ENCODE measurements at regions not wholly inside any gene's neighbourhood (a gene's known extent, or its start where the extent isn't known, plus 50 kb on each side); places are given as distances from the start of the nearest gene placed in this dataset.
"Not testable (repeated sequence)": the region's sequence is repeated elsewhere in the genome, so short reads cannot be mapped to it uniquely, and the experiment has no call there.

- no peak for DNase-seq (ENCODE audit: low read depth)
Observed at GRCh38 chr22:26769663-26770062, 112.3 kb downstream of the MIAT start.

- DNase-seq (ENCODE audit: low read depth) = no peak
Observed at GRCh38 chr22:26770624-26771023, 113.2 kb downstream of the MIAT start.

- DNase-seq (ENCODE audit: low read depth) = not testable (repeated sequence)
Observed at GRCh38 chr22:26773054-26773453, 115.7 kb downstream of the MIAT start.

- DNase-seq (ENCODE audit: low read depth) = no peak
Observed at GRCh38 chr22:26775394-26775793, 118.0 kb downstream of the MIAT start.

- DNase-seq (ENCODE audit: low read depth) = no peak
Observed at GRCh38 chr22:26777156-26777801, 119.9 kb downstream of the MIAT start.

DNA sequence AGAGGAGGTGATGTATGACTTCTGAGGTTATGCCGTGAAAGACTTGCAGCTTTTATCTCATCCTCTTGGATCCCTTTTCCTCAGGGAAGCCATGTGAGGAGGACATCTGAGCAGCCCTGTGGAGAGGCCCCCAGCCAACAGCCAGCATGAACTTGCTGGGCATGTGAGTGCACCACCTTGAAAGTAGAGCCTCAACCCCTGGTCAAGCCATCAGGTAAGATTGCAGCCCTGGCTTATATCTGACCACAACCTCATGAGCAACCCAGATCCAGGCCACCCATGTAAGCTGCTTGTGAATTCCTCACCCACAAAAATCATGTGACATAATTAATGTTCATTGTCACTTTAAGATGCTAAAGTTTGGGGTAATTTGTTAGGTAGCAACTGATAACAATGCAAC, 121.0 kb downstream of the MIAT start:
- no peak for DNase-seq (ENCODE audit: low read depth)

GRCh38 chr22:26779108-26779507, 121.7 kb downstream of the MIAT start:
- no peak for DNase-seq (ENCODE audit: low read depth)

DNA sequence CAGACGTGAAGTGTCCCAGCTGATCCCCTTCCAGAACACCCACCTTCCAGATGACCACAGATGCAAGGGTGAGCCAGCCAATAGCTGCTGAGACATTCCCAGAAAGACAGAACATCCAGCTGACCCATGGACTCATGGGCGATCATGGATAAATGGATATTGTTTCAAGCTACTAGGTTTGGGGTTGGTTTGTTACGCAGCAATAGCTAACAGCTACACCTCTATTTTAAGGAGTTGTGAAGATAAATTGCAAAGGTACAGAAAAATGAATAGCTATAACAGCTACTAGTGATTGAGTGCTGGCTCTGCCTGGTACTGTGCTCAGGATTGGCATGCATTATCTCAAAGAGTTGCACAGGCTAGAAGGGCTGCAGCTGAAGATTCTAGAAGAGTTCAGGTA, 122.5 kb downstream of the MIAT start:
- DNase-seq (ENCODE audit: low read depth) = no peak

GRCh38 chr22:26780521-26780920, 123.1 kb downstream of the MIAT start:
- no peak for DNase-seq (ENCODE audit: low read depth)

DNA sequence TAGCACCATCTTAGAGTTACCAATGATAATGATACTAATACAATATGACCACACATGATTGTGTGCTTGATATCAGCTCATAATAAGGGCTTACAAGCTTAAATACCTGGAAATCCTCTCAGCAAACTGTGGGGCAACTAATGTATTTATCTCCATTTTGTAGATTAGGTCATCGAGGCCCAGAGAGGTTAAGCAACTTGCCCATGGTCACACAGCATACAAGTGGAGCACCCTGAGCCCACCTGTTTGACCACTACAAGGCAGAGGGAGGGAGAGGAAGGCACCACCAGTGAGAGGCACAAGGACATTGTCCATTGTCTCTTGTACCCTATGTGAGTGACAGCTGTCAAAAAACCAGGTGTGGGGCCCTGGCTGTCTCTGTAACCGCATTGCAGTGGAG, 123.7 kb downstream of the MIAT start:
- DNase-seq (ENCODE audit: low read depth) = no peak

DNA sequence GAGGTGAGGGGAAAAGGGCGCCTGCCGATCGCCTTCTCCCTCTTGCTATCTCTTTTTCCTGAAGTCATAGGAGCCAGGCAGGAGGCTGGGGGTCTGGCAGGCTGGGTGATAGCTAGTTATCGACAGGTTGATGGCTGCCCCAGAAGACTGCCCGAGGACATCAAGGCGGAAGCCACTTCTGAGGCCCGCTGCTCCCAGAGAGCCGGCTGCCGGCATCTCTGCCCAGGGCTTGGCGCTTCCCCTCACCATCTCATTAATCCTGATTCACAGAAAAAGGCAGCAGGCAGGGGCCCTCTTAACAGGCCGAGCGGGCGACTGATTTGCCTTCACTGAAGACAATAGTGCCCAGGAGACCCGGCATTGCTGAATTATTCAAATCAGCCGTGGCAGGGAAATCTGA, 124.2 kb downstream of the MIAT start:
- no peak for DNase-seq (ENCODE audit: low read depth)

DNA sequence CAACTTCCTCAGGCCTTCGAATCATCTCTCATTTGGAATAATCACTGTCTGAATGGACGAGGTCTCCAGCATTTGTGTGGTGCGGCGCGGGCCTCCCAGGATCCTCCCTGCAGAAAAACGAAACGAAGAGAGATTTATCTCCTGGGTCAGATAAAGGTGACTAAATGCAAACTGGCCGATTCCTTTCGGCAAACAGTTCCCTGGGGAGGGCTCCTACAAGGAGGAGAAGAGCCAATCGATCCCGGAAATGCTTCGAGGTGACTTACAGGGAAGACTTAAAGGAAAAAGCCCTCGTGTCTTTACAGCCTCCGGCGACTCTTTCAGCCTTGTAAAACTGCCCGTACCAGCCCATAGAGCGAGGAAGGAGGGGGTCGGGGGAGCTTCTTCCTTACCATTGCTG, 126.5 kb downstream of the MIAT start:
- DNase-seq (ENCODE audit: low read depth) = no peak

DNA sequence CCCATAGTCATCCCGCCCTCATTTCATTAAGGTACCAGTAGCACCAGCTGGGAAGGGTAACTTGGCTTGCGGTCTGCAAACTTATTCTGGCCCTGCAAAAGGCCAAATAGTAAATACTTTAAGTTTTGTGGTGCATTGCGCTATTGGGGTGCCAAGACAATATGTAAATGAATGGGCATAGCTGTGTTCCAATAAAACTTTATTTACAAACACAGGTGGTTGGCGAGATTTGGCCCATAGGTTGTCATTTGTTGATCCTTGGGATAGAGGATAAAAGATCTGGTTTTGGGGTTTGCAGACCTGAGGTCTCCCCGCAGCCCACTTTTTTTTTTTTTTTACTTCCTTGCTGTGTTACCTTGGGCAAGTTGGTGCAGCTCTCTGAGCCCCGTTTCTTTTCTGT, 127.4 kb downstream of the MIAT start:
- no peak for DNase-seq (ENCODE audit: low read depth)

DNA sequence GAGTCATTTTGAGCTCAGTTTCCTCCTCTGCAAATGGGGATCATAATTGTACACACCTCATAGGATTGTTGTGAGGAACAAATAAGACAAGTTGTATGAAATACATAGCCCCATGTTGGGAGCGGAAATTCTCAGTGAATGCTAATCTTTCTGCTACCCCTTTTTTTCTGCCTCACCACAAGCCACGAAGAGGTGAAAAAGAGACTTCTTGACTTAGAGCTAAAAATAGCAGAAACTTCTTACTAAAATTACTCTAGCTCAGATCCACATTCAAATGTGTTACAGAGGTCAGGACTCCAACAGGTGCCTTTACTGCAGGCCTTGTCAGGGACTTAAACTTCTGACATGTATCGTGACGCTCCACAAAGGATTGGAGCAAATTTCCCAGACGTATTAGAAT, 128.5 kb downstream of the MIAT start:
- no peak for DNase-seq (ENCODE audit: low read depth)

DNA sequence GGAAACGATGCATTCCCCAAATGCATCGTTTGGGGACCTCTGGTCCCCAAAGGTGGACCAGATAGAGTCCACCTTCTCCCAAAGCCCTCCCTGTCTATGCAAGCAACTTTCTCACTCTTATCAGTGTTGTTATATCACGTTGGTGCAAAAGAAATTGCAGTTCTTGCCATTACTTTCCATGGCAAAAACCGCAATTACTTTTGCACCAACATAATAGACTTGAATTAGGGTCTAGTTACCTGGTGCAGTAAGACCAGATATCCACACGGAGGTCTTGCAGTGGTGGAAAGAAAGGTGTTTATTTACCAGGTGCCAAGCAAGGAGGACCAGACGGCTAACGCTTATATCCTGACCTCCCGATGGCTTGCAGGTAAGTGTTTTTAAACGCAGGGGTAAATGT, 129.0 kb downstream of the MIAT start:
- no peak for DNase-seq (ENCODE audit: low read depth)

- no peak for DNase-seq (ENCODE audit: low read depth)
Observed at GRCh38 chr22:26789951-26790350, 132.6 kb downstream of the MIAT start.

- no peak for DNase-seq (ENCODE audit: low read depth)
Observed at GRCh38 chr22:26792522-26792921, 135.1 kb downstream of the MIAT start.

- no peak for DNase-seq (ENCODE audit: low read depth)
Observed at GRCh38 chr22:26796785-26797184, 139.4 kb downstream of the MIAT start.

GRCh38 chr22:26797910-26798309, 140.5 kb downstream of the MIAT start:
- no peak for DNase-seq (ENCODE audit: low read depth)

- DNase-seq (ENCODE audit: low read depth) = no peak
Observed at GRCh38 chr22:26798462-26799065, 141.2 kb downstream of the MIAT start.

DNA sequence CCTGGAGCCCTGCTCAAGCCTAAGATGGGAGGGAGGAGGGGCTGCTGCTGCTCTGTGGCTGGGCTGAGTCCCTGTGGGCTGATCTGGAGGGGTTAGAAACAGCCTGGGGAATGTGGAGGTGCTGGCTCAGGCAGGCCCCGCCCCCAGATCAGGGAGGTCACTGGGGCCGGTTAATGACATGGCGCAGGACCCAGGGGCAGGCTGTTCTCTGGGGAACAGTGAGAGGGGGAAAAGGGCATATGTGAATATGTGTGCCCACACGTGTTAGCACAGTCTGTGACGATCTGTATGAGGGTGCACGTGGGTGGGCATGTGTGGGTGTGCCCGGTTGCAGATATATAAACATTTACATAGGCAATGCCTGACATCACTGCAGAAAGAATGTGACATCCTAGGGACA, 143.5 kb downstream of the MIAT start:
- no peak for DNase-seq (ENCODE audit: low read depth)

GRCh38 chr22:26801449-26801848, 144.1 kb downstream of the MIAT start:
- no peak for DNase-seq (ENCODE audit: low read depth)

DNA sequence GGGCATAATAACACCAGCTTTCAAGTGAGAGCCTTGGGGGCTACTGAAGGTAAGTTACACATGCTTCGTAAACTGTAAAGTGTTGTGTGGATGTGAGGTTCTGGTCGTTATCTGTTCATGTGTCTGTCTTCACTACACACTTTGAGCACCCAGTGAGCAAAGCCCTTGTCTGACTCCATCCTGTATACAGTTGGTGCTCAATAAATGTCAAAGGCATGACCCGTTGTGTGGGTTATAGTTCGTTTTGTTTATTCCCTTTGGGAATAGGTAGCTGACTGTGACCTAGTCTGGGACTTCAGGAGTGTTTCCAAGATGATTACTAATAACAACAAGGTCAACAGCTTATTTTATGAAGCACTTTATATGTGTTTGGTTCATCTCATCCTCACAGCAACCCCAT, 146.9 kb downstream of the MIAT start:
- DNase-seq (ENCODE audit: low read depth) = no peak

DNA sequence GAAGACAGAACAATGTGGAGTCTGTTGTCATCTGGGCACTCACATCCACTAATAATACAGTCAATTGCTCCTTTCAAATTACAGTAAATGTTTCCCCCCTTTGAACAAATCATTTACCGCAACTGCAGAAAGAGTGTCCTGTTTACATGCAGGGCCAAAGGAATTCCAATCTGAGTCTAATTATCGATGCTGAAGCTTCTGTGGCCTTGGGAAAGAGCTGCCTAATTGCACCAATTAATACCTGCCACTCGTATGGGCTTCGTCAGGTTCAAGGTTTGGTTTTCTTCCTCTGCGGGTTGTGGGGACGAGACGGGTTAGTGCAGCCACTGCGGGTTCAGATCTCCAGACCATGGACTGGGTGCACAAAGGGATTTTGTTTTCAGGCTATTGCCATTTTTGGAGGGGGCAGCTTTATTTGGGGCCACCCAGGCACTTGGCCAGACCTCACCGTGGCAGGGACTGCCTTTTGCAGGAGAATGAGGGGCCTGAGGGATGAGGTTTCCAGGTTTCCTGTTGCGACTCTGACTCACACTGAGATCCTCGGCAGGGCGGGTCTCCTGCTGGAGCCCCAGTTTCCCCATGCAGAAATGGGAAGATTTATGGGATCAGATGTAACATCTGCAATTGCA, 147.6 kb downstream of the MIAT start:
- no peak for DNase-seq (ENCODE audit: low read depth)

Measured in stimulated activated CD8-positive, alpha-beta memory T cell treated with anti-CD3 and anti-CD28 coated beads, Interleukin-15, amount 100 ng/mL, for 24 hours (primary cell).